ENCODE measurements at regions not wholly inside any gene's neighbourhood (a gene's known extent, or its start where the extent isn't known, plus 50 kb on each side); places are given as distances from the start of the nearest gene placed in this dataset.

DNA sequence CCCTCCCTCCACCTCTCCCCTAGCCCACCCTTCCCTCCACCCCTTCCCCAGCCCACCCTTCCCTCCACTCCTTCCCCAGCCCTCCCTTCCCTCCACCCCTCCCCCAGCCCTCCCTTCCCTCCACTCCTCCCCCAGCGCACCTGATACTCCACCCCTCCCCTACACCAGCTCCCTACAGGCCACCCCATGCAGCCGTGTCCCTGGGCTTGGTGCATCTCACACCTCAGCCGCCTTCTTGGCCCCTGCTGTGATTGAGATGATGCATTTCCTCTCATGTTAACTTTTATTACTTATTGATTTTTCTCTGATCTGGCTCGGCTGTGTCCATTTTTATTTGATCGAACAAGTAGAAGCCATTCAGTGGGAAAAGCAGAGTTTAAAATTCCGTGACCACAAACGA lies 243.8 kb downstream of the MATN1 start:
- DNase-seq (ENCODE audit: low read depth): no peak

- no peak for DNase-seq (ENCODE audit: low read depth)
Measured at GRCh38 chr1:30478799-30479563, 244.4 kb downstream of the MATN1 start.

DNA sequence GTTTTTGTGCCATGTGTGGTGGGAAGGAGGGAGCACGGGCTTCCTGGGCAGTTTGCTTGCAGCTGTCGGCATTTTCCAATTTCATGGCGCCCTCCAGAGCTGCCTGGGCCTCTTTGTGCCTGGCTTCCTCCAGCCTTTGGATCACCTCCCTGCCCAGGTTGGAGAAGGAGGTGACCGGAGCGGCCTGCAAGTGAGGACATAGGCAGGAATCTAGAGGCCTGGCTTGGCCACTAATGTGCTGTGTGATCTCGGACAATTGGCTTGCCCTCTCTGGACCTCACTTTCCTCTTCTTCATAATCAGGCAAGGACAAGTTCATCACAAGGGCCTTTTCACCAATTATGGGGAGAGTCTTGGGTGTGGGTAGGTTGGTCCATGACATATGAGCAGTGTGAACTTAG lies 245.1 kb downstream of the MATN1 start:
- no peak for DNase-seq (ENCODE audit: low read depth)

DNA sequence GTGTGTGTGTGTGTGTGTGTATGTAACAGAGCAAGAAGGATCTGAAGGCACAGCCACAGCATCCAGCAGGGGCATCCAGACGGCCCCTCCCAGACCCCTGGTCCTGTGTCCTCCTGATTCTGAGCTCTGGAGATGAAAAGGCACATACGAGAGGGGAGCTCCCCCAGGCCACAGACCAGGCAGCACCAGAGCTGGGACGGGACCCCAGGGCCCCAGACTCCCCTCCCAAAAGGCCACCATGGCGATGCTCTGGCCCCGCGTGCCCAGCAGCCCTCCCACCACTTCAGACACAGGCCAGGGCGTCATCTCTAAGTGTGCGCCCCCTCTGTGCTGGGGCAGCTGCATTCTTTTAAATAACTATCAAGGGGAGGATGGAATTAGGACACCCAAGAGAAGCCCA lies 245.8 kb downstream of the MATN1 start:
- DNase-seq (ENCODE audit: low read depth): no peak

GRCh38 chr1:30476911-30477459 lies 246.4 kb downstream of the MATN1 start:
- no peak for DNase-seq (ENCODE audit: low read depth)

DNA sequence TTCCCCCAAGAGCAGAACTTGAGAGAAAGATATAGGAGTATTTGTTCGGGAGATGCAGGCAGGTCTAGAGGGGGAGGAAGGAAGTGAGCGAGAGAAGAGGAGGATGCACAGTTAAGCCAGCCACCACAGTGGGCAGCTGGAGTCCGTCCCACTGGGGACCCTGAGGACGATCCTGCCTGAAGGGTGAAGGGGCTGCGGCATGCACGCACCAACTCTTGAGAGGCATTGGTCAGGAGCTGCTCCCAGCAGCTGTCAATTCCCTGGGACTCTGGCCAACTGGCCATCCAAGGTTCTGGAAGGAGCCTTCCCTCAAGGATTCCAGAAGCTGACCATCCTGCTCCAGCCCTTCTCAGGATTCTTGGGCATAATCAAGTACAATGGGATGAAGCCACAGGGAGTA lies 246.9 kb downstream of the MATN1 start:
- DNase-seq (ENCODE audit: low read depth): no peak

GRCh38 chr1:30475966-30476365 lies 247.4 kb downstream of the MATN1 start:
- DNase-seq (ENCODE audit: low read depth): no peak

- no peak for DNase-seq (ENCODE audit: low read depth)
Measured at GRCh38 chr1:30475201-30475600, 248.2 kb downstream of the MATN1 start.

DNA sequence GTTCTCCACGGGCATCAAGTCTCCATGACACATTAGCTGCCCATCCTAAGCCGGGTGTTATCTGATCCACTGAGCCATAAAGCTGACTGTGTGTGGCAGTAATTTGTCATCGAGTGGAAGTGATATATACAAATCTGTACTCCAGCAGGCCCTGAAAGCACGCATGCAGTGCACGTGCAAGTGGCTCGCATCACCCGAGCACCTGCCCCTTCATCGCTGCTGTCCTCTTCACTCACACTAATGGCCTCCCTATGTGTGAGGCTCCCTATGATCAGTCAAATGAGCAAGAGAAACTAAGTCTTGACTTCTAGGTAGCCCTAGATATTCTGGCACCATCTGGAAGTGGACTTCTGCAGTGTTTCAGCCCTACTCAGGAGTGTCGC lies 248.6 kb downstream of the MATN1 start:
- DNase-seq (ENCODE audit: low read depth): no peak

GRCh38 chr1:30473922-30474817 lies 249.2 kb downstream of the MATN1 start:
- DNase-seq (ENCODE audit: low read depth): no peak

- no peak for DNase-seq (ENCODE audit: low read depth)
Measured at GRCh38 chr1:30472526-30472925, 250.9 kb downstream of the MATN1 start.

DNA sequence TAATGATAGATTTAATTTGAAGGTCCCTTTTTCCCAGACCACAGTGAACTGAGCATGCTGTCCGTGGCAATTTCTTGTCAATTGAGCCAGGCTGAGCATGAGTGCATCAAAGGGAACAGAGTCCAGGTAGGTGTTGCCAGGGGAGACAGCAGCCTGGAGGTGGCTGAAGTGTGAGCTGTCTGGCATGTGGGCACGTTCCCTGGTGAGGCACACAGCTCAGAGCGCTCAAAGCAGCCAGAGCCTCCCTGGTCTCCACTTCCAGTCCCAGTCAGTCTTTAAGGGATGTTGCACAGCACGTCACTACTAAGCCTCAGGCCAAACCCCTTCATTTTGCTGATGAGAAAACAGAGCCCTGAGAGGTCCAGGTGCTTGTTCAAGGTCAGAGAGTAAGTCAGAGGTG lies 251.4 kb downstream of the MATN1 start:
- DNase-seq (ENCODE audit: low read depth): no peak

- no peak for DNase-seq (ENCODE audit: low read depth)
Measured at GRCh38 chr1:30471307-30471706, 252.1 kb downstream of the MATN1 start.

DNA sequence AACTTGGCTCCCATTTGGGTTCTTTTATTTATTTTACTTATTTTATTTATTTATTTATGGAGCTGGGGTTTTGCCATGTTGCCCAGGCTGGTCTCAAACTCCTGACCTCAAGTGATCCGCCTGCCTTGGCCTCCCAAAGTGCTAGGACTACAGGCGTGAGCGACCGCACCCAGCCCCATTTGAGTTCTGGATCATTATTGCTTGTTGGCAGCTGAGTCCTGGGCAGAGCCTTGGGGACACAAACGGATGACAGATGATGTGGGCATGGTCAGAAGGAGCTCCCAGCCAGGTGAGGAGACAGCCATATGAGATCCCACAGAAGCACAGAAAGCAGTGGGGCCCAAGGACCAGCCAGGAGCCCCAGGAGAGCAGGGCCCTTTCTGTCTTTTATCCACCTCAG lies 254.0 kb downstream of the MATN1 start:
- no peak for DNase-seq (ENCODE audit: low read depth)

DNA sequence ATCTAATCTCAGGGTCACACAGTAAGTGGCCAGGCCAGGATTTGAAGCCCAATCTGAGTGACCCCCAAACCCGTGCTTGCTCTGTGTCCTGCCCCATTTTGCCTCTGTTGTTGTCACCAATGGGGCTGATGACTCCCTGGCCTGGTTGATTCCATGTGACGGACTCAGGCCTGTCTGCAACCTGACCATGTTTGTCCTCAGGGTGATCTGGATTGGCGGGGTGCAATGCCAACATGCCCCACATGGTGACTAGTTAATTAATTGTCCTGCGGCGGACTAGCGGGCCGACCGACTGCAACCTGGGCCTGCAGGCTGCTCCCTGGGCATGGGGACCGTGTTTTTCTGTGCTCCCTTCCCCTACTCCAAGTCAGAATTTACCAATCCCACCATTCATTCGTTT lies 256.3 kb downstream of the MATN1 start:
- no peak for DNase-seq (ENCODE audit: low read depth)

DNA sequence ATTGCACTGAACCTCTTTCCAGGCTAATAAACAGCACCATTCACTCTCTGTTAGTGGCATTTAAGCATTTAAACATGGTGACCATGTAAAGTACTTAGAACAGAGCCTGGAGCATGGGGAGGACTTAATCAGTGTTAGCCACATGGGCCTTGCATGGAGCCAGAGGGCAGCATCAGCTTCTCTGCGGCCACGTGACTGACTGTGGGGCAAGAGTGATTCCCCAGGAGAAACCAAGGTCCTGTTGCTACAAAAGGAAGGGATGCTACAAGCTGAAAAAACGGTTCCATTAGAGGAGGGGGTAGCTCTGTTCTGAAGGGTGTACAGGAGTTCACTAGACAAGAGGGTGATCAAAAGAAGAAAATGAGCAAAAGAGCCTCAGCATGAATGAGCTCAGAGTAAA lies 256.8 kb downstream of the MATN1 start:
- no peak for DNase-seq (ENCODE audit: low read depth)

DNA sequence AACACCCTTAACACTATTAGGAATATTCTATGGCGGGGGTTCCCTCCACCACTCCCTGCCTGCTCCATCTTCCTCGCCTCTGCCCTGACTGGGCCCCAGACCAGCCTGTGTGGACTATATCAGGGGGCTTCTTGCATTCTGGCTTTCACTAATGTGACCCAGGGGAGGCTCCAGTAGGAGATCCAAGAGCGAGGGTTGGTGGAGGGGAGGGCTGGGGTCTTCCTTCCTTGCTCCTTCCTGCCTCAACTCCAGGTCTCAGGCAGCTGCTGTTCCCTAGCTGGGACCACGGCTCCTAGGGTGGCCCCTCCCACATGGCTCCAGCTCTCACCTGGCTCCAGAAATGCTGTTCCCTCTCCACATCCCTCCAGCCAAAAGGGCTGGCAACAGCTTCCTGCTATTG lies 257.4 kb downstream of the MATN1 start:
- DNase-seq (ENCODE audit: low read depth): no peak

DNA sequence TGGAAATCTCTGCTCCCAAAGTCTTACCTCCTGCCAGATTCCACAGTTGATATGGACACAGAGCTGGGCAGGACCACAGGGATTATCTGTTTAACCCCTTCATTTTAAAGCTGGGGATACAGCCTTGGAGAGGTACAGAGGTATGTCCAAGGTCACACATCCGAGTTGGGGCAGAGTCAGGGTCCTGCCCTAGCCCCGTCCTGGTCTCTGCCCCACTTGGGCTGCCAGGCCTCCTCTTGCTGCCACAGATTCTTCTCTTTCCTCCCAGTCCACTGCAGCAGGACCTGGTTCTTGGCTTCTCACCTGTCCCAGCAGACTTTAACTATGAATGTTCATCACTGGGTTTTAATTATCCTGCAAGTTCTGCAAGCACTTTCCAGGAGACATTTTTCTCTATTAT lies 258.3 kb downstream of the MATN1 start:
- no peak for DNase-seq (ENCODE audit: low read depth)

DNA sequence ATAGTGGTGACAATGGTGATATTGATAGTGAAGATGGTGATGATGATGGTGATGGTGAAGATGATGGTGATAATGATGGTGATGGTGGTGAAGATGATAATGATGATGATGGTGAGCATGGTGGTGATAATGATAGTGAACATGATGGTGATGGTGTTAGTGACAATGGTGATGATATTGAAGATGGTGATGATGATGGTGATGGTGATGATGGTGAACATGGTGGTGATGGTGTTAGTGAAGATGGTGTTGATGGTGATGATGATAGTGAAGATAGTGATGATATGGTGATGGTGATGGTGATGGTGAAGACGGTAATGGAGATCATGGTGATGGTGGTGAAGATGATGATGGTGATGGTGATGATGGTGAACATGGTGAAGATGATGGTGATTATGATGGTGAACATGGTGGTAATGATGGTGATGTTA lies 259.2 kb downstream of the MATN1 start:
- no peak for DNase-seq (ENCODE audit: low read depth)

- DNase-seq (ENCODE audit: low read depth): no peak
Measured at GRCh38 chr1:30462826-30463425, 260.5 kb downstream of the MATN1 start.

- DNase-seq (ENCODE audit: low read depth): no peak
Measured at GRCh38 chr1:30462166-30462565, 261.2 kb downstream of the MATN1 start.

- no peak for DNase-seq (ENCODE audit: low read depth)
Measured at GRCh38 chr1:30461640-30462039, 261.7 kb downstream of the MATN1 start.
